ENCODE measurements at regions not wholly inside any gene's neighbourhood (a gene's known extent, or its start where the extent isn't known, plus 50 kb on each side); places are given as distances from the start of the nearest gene placed in this dataset.

GRCh38 chr2:22829791-22830190 is 555.2 kb upstream of the KLHL29 start:
- Histone ChIP-seq H3K27ac (ENCODE audit: low read depth, low read length) (no peak overlapping the region), H3K4me1 (ENCODE audit: control insufficient read depth, insufficient read depth, low read length) (no peaks in the 10 kb centered on the region), H3K9ac (ENCODE audit: low read depth, low read length) (no peak overlapping the region), H3K36me3 (ENCODE audit: control insufficient read depth, insufficient read depth, low read length) (no peaks in the 10 kb centered on the region), H3K4me3 (ENCODE audit: low read depth, low read length) (no peak overlapping the region), H3K27me3 (ENCODE audit: control insufficient read depth, insufficient read depth, low read length) (no peaks in the 10 kb centered on the region), H3K9me3 (ENCODE audit: control insufficient read depth, insufficient read depth, low read length) (no peaks in the 10 kb centered on the region)

GRCh38 chr2:22832196-22832595 is 552.8 kb upstream of the KLHL29 start:
- Histone ChIP-seq H3K27ac (ENCODE audit: low read depth, low read length) (no peak overlapping the region), H3K4me1 (ENCODE audit: control insufficient read depth, insufficient read depth, low read length) (no peaks in the 10 kb centered on the region), H3K4me3 (ENCODE audit: low read depth, low read length) (no peak overlapping the region), H3K27me3 (ENCODE audit: control insufficient read depth, insufficient read depth, low read length) (no peaks in the 10 kb centered on the region), H3K36me3 (ENCODE audit: control insufficient read depth, insufficient read depth, low read length) (no peaks in the 10 kb centered on the region), H3K9me3 (ENCODE audit: control insufficient read depth, insufficient read depth, low read length) (no peaks in the 10 kb centered on the region), H3K9ac (ENCODE audit: low read depth, low read length) (no peak overlapping the region)

GRCh38 chr2:22838461-22838860 is 546.5 kb upstream of the KLHL29 start:
- Histone ChIP-seq H3K36me3 (ENCODE audit: control insufficient read depth, insufficient read depth, low read length) (no peaks in the 10 kb centered on the region), H3K9me3 (ENCODE audit: control insufficient read depth, insufficient read depth, low read length) (no peaks in the 10 kb centered on the region), H3K4me1 (ENCODE audit: control insufficient read depth, insufficient read depth, low read length) (no peaks in the 10 kb centered on the region), H3K27ac (ENCODE audit: low read depth, low read length) (no peak overlapping the region), H3K9ac (ENCODE audit: low read depth, low read length) (no peak overlapping the region), H3K4me3 (ENCODE audit: low read depth, low read length) (no peak overlapping the region), H3K27me3 (ENCODE audit: control insufficient read depth, insufficient read depth, low read length) (no peaks in the 10 kb centered on the region)

- H3K36me3 ChIP-seq (ENCODE audit: control insufficient read depth, insufficient read depth, low read length): no peaks in the 10 kb centered on the region
- H3K27me3 ChIP-seq (ENCODE audit: control insufficient read depth, insufficient read depth, low read length): no peaks in the 10 kb centered on the region
- H3K9me3 ChIP-seq (ENCODE audit: control insufficient read depth, insufficient read depth, low read length): no peaks in the 10 kb centered on the region
- H3K4me1 ChIP-seq (ENCODE audit: control insufficient read depth, insufficient read depth, low read length): no peaks in the 10 kb centered on the region
- H3K4me3 ChIP-seq (ENCODE audit: low read depth, low read length): no peak overlapping the region
- H3K9ac ChIP-seq (ENCODE audit: low read depth, low read length): no peak overlapping the region
- no peak overlapping the region for H3K27ac ChIP-seq (ENCODE audit: low read depth, low read length)
Measured at GRCh38 chr2:22842205-22842869, 542.6 kb upstream of the KLHL29 start.

- no peaks in the 10 kb centered on the region for H3K9me3 ChIP-seq (ENCODE audit: control insufficient read depth, insufficient read depth, low read length)
- H3K9ac ChIP-seq (ENCODE audit: low read depth, low read length): no peak overlapping the region
- no peaks in the 10 kb centered on the region for H3K4me1 ChIP-seq (ENCODE audit: control insufficient read depth, insufficient read depth, low read length)
- H3K27ac ChIP-seq (ENCODE audit: low read depth, low read length): no peak overlapping the region
- no peaks in the 10 kb centered on the region for H3K27me3 ChIP-seq (ENCODE audit: control insufficient read depth, insufficient read depth, low read length)
- no peak overlapping the region for H3K4me3 ChIP-seq (ENCODE audit: low read depth, low read length)
- H3K36me3 ChIP-seq (ENCODE audit: control insufficient read depth, insufficient read depth, low read length): no peaks in the 10 kb centered on the region
Measured at GRCh38 chr2:22843919-22844537, 541.0 kb upstream of the KLHL29 start.

GRCh38 chr2:22850310-22850709 is 534.7 kb upstream of the KLHL29 start:
- 0 out of 2 replicates have a peak, but pooled peaks cover 5% of the 10 kb centered on the region for H3K4me1 ChIP-seq (ENCODE audit: control insufficient read depth, insufficient read depth, low read length)
- H3K27me3 ChIP-seq (ENCODE audit: control insufficient read depth, insufficient read depth, low read length): no peaks in the 10 kb centered on the region
- H3K9me3 ChIP-seq (ENCODE audit: control insufficient read depth, insufficient read depth, low read length): 0 out of 2 replicates have a peak, but pooled peaks cover 3% of the 10 kb centered on the region
- H3K9ac ChIP-seq (ENCODE audit: low read depth, low read length): no peak overlapping the region
- no peak overlapping the region for H3K27ac ChIP-seq (ENCODE audit: low read depth, low read length)
- no peak overlapping the region for H3K4me3 ChIP-seq (ENCODE audit: low read depth, low read length)
- no peaks in the 10 kb centered on the region for H3K36me3 ChIP-seq (ENCODE audit: control insufficient read depth, insufficient read depth, low read length)

GRCh38 chr2:22854588-22854987 is 530.4 kb upstream of the KLHL29 start:
- Histone ChIP-seq H3K36me3 (ENCODE audit: control insufficient read depth, insufficient read depth, low read length) (no peaks in the 10 kb centered on the region), H3K27me3 (ENCODE audit: control insufficient read depth, insufficient read depth, low read length) (no peaks in the 10 kb centered on the region), H3K4me1 (ENCODE audit: control insufficient read depth, insufficient read depth, low read length) (0 out of 2 replicates have a peak, but pooled peaks cover 5% of the 10 kb centered on the region), H3K27ac (ENCODE audit: low read depth, low read length) (no peak overlapping the region), H3K9ac (ENCODE audit: low read depth, low read length) (no peak overlapping the region), H3K4me3 (ENCODE audit: low read depth, low read length) (no peak overlapping the region), H3K9me3 (ENCODE audit: control insufficient read depth, insufficient read depth, low read length) (0 out of 2 replicates have a peak, but pooled peaks cover 3% of the 10 kb centered on the region)

GRCh38 chr2:22855081-22855480 is 529.9 kb upstream of the KLHL29 start:
- H3K4me1 ChIP-seq (ENCODE audit: control insufficient read depth, insufficient read depth, low read length): 0 out of 2 replicates have a peak, but pooled peaks cover 5% of the 10 kb centered on the region

GRCh38 chr2:22855761-22856184 is 529.2 kb upstream of the KLHL29 start:
- no peak overlapping the region for H3K4me3 ChIP-seq (ENCODE audit: low read depth, low read length)
- H3K9ac ChIP-seq (ENCODE audit: low read depth, low read length): no peak overlapping the region
- H3K9me3 ChIP-seq (ENCODE audit: control insufficient read depth, insufficient read depth, low read length): peaks cover 9% of the 10 kb centered on the region; the same call in 1 of the 2 replicates
- no peaks in the 10 kb centered on the region for H3K27me3 ChIP-seq (ENCODE audit: control insufficient read depth, insufficient read depth, low read length)
- 0 out of 2 replicates have a peak, but pooled peaks cover 5% of the 10 kb centered on the region for H3K4me1 ChIP-seq (ENCODE audit: control insufficient read depth, insufficient read depth, low read length)
- no peaks in the 10 kb centered on the region for H3K36me3 ChIP-seq (ENCODE audit: control insufficient read depth, insufficient read depth, low read length)
- no peak overlapping the region for H3K27ac ChIP-seq (ENCODE audit: low read depth, low read length)

More at GRCh38 chr2:22855081-22855480, 529.9 kb upstream of the KLHL29 start:
- Histone ChIP-seq H3K36me3 (ENCODE audit: control insufficient read depth, insufficient read depth, low read length) (no peaks in the 10 kb centered on the region), H3K27ac (ENCODE audit: low read depth, low read length) (no peak overlapping the region), H3K9ac (ENCODE audit: low read depth, low read length) (no peak overlapping the region), H3K4me3 (ENCODE audit: low read depth, low read length) (no peak overlapping the region), H3K9me3 (ENCODE audit: control insufficient read depth, insufficient read depth, low read length) (peaks cover 3% of the 10 kb centered on the region; the same call in 1 of the 2 replicates), H3K27me3 (ENCODE audit: control insufficient read depth, insufficient read depth, low read length) (no peaks in the 10 kb centered on the region)

- Histone ChIP-seq H3K4me3 (ENCODE audit: low read depth, low read length) (no peak overlapping the region), H3K4me1 (ENCODE audit: control insufficient read depth, insufficient read depth, low read length) (no peaks in the 10 kb centered on the region), H3K27ac (ENCODE audit: low read depth, low read length) (no peak overlapping the region), H3K36me3 (ENCODE audit: control insufficient read depth, insufficient read depth, low read length) (no peaks in the 10 kb centered on the region), H3K27me3 (ENCODE audit: control insufficient read depth, insufficient read depth, low read length) (no peaks in the 10 kb centered on the region), H3K9me3 (ENCODE audit: control insufficient read depth, insufficient read depth, low read length) (no peaks in the 10 kb centered on the region), H3K9ac (ENCODE audit: low read depth, low read length) (no peak overlapping the region)
Measured at GRCh38 chr2:22867973-22868372, 517.0 kb upstream of the KLHL29 start.

GRCh38 chr2:22878121-22878520 is 506.9 kb upstream of the KLHL29 start:
- no peak overlapping the region for H3K4me3 ChIP-seq (ENCODE audit: low read depth, low read length)
- H3K27ac ChIP-seq (ENCODE audit: low read depth, low read length): no peak overlapping the region
- H3K36me3 ChIP-seq (ENCODE audit: control insufficient read depth, insufficient read depth, low read length): no peaks in the 10 kb centered on the region
- H3K27me3 ChIP-seq (ENCODE audit: control insufficient read depth, insufficient read depth, low read length): no peaks in the 10 kb centered on the region
- H3K9ac ChIP-seq (ENCODE audit: low read depth, low read length): no peak overlapping the region
- H3K4me1 ChIP-seq (ENCODE audit: control insufficient read depth, insufficient read depth, low read length): peaks cover 8% of the 10 kb centered on the region
- no peaks in the 10 kb centered on the region for H3K9me3 ChIP-seq (ENCODE audit: control insufficient read depth, insufficient read depth, low read length)

All from HUES48 (cell line).